ENCODE measurements at regions not wholly inside any gene's neighbourhood (a gene's known extent, or its start where the extent isn't known, plus 50 kb on each side); places are given as distances from the start of the nearest gene placed in this dataset.
"Not testable (repeated sequence)": the region's sequence is repeated elsewhere in the genome, so short reads cannot be mapped to it uniquely, and the experiment has no call there.

DNA sequence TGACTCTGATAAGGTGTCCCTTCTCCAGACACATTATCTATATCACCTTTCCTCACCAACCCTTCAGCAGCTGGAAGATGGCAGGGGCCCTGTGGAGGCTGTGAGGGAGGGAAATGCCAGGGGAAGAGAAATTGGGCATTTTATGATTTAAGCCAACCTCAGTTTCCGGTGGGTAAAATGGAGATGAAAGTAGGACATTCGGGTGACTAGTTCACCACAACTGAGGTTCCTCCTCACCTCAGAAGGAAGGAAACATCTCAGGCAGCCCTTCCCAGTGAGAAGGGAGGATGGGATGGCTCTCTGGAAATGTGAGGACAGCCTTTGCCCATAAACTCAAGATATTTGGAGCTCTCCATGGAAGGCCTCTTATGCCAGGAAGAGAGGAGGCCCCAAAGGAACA is 251.5 kb downstream of the MID1IP1 start:
- no peak for DNase-seq

DNA sequence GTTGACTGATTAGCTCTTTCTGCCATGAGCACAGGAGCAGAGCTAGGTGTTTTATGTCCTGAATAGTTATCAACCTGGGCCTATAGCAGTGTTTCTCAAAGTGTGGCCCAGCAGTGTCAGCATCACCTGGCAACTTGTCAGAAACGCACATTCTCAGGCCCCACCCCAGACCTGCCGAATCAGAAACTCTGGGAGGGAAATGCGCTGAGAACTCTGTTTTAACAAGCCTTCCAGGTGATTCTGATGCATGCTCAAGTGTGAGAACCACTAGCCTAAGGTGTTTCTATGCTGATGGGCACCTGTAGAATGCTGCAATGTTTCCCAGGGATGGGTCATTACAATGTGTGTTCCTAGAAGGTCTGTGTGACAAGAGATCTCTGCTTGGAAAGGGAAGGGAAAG is 257.5 kb downstream of the MID1IP1 start:
- peak; percentile 23 for DNase-seq

DNA sequence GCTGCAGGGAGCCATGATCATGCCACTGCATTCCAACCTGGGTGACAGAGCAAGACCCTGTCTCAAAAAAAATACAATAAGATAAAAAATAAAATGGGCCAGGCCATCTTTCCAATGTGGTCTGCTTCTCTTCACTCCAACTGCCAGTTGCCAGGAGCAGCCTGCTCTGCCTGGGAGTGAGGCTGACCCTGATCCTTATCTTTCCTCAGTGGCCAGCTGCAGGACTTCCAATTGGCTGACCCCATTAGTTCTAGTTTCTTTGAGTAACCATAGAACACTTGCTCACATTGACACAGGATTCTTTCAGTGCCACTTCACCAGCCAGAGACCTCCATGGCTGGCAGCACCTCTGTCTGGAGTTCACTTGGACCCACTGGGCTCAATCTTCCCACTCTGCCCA is 258.6 kb downstream of the MID1IP1 start:
- DNase-seq: no peak

DNA sequence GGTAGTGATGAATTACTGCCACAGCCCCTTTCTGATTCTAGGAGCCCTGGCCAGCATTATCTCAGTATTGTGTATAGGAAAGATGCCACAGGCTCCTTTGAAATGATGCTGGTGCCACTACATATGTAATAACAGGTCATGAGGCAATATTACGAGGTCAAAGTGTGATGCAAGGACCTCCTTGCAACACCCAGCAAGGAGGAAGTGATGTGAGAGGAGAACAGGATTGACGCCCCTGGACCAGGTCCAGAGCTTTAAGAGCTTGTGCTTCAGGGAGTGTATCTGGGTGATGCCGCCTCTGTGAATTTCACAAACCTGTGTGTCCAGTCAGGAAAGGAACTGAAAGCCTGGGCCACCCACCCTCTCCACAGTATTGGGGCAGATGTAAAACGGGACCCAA is 261.8 kb downstream of the MID1IP1 start:
- peak; percentile 4 for DNase-seq

DNA sequence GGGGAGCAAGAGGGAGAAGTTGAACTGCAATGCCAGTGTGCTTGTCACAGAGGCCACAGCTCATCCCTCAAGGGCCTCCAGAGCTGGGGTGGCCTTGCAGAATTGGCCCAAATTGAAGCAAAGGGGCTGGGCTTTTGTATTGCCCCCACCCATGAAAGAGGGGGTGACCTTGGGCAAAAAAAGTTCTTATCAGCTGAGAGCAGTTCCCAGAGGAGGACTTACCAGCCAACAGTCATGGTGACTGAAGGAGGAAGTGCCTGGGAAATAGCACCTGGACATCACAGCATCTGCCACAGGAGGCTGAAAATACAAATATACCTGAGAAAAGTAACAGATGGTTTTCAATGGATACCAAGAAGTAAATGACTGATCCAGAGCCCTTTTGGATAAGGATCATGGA is 262.4 kb downstream of the MID1IP1 start:
- no peak for DNase-seq

DNA sequence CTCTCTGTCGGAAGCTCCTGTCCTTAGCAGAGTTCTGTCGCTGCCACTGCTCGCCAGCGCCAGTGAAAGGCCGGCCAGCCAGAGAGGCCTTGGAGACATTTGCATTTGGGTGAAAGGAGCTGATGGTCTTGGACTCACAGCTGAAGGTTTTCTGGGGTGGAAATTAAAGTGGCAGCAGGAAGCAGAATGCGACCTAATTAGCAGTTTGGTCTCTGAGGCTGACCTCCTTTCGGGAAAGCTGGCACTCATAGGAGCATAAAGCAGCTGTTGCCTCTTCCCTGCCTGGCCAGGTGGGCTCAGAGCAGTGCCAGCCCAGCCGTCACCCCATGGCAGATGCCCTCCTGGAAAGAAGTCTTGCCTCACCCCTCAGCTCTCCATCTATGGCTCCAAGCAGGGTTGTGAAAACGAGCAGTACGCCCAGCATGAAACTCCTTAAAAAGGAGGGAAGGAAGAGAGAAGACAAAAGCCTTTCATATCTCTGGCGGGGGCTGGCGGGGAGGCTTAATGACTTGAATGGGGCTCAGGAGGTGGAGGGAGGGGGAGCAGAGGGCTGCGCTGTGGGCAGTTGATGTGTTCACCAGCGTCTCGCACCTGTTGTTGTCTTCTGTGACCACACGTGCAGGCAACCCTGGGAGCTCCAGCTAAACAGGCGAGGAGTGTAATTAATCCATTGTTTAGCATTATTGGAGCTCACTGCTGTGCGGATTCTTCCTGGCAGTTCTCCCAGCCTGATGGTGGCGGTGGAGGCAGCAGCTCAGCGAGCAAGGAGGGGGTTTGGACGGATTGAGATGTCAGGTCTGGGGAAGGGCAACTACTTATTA is 264.0 kb downstream of the MID1IP1 start:
- peak; percentile 76 for DNase-seq

DNA sequence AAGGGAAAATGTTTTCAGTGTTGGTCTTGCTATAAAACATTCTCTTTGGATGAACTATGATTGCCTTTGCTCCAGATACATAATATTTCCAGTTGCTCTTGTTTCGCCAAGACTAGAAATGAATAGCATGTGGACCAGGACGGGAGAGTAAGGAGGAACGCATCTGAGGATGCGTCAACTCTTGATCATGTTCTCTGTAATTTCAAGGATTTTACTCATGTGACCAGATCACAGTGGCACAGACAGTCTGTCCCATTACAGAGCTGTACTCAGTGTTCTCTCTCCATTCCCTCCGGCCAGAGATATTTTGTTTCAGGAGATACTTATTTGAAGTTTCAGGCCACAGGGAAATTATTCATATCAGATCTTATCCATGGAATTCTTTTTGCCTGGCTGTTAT is 266.6 kb downstream of the MID1IP1 start:
- no peak for DNase-seq

DNA sequence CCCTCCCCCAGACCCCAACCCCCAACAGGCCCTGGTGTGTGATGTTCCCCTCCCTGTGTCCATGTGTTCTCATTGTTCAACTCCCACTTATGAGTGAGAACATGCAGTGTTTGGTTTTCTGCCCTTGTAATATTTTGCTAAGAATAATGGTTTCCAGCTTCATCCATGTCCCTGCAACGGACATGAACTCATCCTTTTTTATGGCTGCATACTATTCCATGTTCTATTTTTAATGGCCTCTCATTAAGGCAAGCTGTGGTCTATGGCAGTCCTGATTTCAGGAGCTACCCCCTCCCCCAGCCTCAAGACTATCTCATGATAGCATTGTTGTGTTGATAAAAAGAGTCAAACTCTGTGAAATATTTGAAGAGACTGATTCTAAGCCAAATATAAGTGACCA is 267.4 kb downstream of the MID1IP1 start:
- DNase-seq: not testable (repeated sequence)

DNA sequence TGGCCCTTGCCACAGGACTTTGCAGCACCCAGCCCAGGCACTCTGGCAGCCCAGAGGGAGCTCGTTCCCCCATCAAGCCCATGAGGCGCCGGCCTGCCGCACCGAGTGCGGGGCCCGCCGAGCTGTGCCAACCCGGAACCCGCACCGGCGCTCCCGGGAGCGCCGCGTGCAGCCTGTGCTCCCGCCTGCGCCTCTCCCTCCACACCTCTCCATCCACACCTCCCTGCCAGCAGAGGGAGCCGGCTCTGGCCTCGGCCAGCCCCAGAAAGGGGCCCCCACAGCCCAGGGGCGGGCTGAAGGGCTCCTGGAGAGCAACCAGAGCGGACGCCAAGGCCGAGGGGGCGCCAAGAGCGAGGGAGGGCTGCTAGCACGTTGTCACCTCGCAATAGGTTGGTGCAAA is 268.8 kb downstream of the MID1IP1 start:
- DNase-seq: no peak

DNA sequence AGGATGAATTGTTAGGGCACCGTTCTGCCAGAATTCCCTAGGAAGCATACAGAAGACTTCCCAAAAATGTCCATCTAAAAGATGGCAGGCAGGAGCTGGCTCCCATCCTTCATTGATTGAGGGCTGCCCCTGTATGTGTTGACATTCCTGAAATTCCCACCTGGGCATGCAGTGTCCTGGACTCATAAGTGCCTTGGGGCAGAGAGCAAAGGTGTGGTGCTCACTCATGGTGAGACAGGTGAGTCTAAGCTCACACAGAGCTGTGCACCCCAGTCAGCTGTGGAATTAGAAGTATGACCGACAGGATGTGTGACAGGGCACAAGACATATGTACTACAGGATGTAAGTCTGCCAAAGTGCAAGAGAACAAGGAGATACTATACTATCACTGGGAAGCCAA is 271.9 kb downstream of the MID1IP1 start:
- DNase-seq: no peak

DNA sequence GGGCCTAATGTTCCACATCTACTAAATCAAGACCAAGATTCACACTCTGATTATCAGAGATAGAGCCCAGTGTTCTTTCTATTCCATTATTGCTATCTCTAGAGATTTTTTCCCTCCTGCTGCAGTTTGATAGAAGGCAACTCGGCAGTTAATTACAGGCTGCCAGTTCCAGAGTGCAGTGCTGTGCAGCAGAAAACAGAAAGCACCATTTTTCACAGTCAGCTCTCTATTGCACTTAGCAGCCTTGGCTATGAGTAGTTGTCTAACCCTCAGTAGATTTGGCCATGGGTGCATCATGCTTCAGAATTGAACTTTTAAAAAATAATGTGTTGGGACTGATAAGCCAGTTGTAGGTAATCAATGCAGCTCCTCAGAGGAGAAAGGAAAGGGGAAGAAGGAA is 295.3 kb downstream of the MID1IP1 start:
- peak; percentile 7 for DNase-seq

DNA sequence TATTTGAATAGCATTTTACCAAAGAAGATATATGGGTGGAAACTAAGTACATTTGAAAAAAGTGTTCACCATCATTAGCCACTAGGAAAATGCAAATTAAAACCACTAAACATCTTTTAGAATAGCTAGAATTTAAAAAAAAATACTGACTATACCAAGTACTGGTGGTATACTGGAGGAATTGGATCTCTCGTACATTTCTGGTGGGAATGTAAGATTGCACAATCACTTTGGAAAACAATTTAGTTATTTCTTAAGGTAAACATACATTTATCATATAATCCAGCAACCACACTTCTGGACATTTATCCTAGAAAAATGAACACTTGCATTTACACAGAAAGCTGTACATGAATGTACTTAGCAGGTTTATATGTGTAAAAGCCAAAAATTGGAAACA is 303.5 kb downstream of the MID1IP1 start:
- DNase-seq: no peak

DNA sequence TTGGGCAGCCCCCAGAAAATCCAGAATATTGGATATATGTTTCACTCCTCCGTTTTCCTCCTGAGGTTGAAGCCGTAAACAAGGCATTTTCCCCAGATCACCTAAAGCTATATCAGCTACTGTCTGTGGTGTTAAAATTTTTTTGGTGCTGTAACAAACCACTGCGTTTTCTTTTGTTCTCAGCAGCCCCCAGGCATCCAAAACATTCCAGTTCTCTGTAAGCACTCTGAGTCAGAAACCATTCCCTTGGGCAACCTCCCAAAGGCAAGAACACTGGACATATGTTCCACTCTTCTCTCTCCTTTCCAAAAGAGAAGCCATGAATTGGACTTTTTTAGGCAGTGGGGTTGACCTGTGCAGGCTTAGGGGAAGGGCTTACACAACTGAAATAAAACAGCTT is 310.9 kb downstream of the MID1IP1 start:
- DNase-seq: no peak

DNA sequence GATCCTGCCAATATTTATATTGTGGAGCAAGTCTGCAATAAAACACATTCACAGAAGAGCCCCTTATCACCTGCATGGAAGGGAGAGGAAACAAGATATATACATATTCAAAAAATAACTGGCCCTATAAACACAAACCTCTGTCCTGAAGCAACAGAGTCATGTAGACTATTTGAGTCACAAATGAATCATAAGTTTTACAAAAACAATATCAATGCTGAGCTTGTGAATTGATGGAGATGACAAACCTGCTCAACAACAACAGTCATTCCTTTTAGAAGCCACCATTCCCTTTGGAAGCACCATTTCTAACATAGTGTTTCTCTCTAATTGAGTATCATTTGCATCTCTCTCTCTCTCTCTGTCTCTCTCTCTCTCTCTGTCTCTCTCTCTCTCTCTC is 313.9 kb downstream of the MID1IP1 start:
- DNase-seq: no peak

DNA sequence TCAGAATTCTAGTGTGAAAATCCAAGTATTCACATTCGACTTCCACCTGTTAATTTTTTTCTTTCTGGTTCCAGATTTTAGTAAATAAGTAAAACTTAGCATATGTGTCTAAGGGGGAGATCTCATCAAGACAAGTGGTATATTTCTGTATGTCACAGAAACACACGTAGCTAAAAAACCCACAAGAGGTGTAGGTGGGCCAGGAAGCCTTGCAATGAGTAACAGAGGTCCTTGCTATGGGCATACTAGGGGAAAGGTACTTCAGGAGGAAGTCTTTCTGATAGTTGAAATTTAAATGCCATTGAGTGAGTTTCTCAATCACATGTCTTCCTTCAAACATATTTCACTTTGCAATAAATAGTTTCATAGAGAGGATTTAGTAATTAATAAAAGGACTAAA is 315.8 kb downstream of the MID1IP1 start:
- no peak for DNase-seq

DNA sequence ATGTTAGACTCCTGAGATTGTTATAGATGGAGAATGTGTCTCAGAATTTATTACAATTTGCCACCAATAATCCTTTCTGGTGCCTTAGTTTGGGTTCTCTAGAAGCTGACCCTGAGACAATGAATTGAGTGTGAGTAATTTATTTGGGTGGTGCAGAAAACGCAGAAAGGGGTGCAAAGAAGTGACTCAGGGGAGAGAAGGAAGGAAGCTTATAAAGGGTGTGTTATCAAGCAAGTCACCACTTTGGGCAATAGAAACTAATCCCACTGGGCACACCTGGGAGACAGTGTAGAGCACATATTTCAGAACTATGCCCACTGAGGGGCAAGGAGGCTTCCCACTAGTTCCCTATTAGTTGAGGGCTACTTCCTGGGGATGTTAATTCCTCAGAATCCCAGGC is 320.6 kb downstream of the MID1IP1 start:
- no peak for DNase-seq

DNA sequence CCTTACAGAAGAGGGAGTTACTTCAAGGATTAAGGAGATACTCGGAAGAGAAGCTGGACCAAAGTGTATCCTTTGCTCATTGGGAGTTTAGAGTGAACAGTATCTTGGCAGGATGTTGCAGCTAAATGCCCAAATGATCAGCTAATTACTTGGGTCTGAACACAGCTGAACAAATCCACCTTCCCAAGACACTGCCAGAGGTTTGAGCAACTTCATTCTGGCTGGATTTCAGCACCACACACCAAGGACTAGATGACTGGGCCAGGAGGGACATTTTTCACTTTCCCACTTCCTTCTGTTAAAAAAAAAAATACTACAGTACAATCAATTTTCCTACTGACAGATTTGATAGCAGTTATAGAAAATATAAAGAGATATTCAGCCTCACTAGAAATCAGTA is 324.6 kb downstream of the MID1IP1 start:
- DNase-seq: no peak

DNA sequence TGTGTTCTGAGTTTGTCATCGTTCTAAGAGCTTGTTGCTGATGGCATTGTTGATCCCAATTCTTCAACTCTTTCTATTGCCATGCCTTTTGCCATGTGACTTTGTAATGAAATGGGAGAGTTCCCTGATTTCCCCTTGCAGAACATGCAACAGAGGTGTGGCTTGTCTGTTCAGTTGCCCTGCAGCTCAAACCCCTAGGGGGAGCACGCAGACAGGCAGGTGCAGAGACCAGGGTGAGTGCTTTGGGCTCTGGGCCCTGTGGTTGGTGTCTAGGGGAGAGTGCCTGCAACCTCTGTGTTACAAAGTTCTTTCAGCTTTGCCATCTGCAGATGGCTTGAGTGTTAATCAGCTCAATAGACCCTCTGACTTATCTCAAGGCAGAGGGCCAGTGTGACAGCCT is 332.7 kb downstream of the MID1IP1 start:
- DNase-seq: peak; percentile 86

DNA sequence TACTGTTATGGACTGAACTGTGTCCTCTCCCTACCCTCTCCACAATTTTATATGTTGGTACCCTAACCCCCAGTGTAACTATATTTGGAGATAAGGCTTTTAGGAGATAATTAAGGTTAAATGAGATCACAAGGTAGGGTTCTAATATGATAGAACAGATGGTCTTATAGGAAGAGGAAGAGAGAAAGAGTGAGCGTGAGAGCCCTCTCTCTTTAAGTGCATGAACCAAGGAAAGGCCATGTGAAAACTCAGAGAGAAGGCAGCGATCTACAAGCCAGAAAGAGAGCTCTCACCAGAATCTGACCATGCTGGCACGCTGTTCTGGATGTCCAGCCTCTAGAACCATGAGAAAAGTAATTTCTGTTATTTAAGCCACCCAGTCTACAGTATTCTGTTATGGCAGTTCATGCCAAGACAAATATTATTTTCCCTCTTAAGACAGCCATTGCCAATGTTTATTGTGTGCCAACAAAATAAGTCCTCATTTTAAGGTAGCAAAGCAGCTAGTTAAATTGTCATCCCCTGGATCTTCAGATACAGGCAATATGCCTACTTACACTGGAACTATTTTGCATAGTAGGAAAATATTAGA is 336.2 kb downstream of the MID1IP1 start:
- DNase-seq: no peak

DNA sequence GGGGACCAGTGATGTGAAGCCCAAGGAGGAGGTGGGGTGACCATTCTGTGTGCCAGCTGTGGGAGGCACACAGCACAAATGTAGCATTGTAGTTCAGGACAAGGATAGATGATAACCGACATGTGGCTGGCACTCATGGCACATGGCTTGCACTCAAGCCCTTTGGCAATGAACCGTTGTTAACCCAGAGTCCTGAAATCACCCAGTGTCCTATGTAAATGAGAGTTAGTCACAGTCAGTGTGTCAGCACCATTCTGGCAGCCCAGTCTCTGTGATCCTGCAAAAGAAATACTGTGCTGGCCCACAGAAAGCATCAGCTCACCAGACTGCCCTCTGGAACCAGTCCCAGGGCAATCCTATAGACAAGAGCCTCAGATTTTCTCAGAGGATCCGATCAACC is 339.3 kb downstream of the MID1IP1 start:
- no peak for DNase-seq

DNA sequence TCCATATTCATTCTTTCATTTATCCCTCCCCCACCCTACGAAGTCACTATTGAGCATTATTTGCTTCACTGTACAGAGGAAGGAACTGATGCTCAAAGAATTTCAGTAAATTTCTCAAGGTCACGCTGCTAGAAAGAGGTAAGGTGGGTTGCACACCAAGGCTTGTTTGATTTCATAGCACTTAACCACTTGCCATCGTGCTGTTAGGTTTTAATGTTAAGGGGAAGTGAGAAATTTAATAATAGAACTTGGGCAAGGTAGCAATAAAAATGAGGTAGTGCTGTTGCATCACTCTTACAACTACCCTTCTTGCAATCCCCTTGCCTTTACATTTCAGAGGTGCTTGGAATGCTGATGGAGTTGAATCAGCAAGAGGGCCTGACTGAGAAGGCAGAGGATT is 343.1 kb downstream of the MID1IP1 start:
- DNase-seq: peak; percentile 69

DNA sequence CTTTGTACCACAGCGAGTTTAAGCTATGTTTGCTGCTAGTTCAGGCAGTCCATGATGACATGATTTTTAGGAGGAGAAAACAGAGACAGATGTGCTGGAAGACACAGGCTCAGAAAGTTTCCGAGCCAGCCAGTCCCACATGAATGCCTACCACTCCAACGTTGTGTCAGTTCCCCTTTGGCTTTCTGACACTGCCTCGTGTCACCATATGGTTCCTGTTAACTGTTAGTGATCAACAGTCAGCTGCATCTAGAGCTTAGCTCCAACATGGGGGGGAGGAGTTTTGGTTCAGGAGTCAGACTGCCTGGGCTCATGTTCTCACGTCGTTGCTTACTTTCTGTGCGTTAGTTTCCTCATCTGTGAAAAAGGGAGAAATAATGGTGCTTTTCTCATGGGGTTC is 343.7 kb downstream of the MID1IP1 start:
- peak; percentile 83 for DNase-seq

DNA sequence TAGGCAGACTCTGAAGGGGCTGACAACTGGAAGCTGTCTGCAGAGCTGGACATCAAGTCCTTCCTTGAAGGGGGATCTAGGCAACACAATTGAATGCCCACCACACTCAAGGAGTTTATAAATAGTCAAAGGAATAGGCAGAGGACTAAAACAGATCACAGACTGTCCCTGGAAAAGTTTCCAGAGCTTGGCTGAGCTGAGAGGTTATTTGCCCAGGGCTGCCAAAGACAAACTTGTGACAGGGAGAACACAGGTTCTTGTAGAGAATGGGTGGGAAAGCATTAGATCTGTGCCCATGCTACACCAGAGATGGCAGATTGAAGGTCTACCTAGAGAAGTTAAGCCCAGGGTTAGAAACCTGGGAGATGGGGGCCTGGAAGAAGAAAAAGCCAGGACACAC is 344.6 kb downstream of the MID1IP1 start:
- DNase-seq: no peak

DNA sequence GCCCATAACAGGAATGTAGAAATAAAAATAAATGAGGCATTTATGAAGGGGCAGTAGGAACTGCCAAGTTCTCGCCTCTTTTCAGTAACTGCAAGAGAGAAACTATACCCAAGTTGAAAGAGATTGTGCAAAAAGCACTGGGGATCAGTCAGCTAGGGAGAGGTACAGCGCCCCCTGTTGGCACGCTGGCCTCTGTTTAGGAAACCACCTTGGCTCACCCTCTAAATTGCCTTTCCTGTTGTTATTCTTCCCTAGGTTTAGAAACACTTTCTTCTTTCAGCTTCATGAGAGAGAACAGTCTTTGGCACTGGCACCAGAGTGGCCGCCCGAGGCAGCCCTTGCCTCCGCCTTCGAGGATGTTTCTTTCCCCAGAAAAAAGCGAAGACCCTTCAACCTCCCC is 348.5 kb downstream of the MID1IP1 start:
- DNase-seq: peak; percentile 81

DNA sequence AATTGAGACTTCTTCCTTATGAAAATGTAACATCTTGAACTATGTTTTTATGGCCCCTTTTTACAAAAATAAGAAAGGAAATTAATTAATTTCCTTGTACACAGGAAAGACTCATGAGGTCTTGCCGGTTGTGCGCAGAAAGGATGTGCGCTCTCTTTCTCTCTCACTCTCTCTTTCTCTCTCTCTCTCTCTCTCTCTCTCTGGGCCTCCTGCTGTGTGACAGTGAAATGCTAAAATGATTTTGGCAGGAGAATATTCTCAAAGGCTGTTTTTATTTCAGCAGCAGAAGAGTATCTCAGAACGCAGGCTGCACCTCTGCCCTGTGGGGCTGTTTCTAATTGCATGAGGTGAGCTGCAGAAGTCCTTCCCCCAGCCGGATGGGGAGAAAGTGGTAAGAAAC is 349.0 kb downstream of the MID1IP1 start:
- DNase-seq: no peak
